NCI-H526 (cell line): ENCODE measurements at regions not wholly inside any gene's neighbourhood (a gene's known extent, or its start where the extent isn't known, plus 50 kb on each side); places are given as distances from the start of the nearest gene placed in this dataset.
"Not testable (repeated sequence)": the region's sequence is repeated elsewhere in the genome, so short reads cannot be mapped to it uniquely, and the experiment has no call there.

ENCODE experiments used
- DNase-seq, 2 experiments: peaks; one replicate each; lab custom pipeline; 2025; lab: John Stamatoyannopoulos, UW

- DNase-seq = no peak
Observed at GRCh38 chr22:22697377-22698117, 53.1 kb downstream of the GGTLC2 start.

- DNase-seq = no peak
Observed at GRCh38 chr22:22698263-22698750, 53.9 kb downstream of the GGTLC2 start.

GRCh38 chr22:22700631-22701030 is 56.2 kb downstream of the GGTLC2 start:
- no peak for DNase-seq

- not testable (repeated sequence) for DNase-seq
Observed at GRCh38 chr22:22701557-22701956, 57.1 kb downstream of the GGTLC2 start.

GRCh38 chr22:22702237-22703202 is 58.1 kb downstream of the GGTLC2 start:
- DNase-seq = peak in 1 of 2 experiments; percentile 22

- DNase-seq = no peak
Observed at GRCh38 chr22:22703203-22703570, 58.8 kb downstream of the GGTLC2 start.

- DNase-seq = no peak
Observed at GRCh38 chr22:22703715-22704114, 59.3 kb downstream of the GGTLC2 start.

GRCh38 chr22:22704156-22704946 is 59.9 kb downstream of the GGTLC2 start:
- no peak for DNase-seq

GRCh38 chr22:22705328-22706100 is 61.1 kb downstream of the GGTLC2 start:
- DNase-seq = no peak

- DNase-seq = no peak
Observed at GRCh38 chr22:22706253-22706915, 62.0 kb downstream of the GGTLC2 start.

- DNase-seq = peak in 1 of 2 experiments; percentile 30
Observed at GRCh38 chr22:22709719-22710445, 65.5 kb downstream of the GGTLC2 start.

- DNase-seq = peak in 1 of 2 experiments; percentile 29
Observed at GRCh38 chr22:22710719-22711531, 66.5 kb downstream of the GGTLC2 start.

GRCh38 chr22:22711532-22711913 is 67.1 kb downstream of the GGTLC2 start:
- no peak for DNase-seq

- peak in 1 of 2 experiments; percentile 49 for DNase-seq
Observed at GRCh38 chr22:22712092-22712658, 67.8 kb downstream of the GGTLC2 start.

- DNase-seq = no peak
Observed at GRCh38 chr22:22712666-22713365, 68.4 kb downstream of the GGTLC2 start.

GRCh38 chr22:22713416-22713815 is 69.0 kb downstream of the GGTLC2 start:
- no peak for DNase-seq

- no peak for DNase-seq
Observed at GRCh38 chr22:22714600-22715335, 70.4 kb downstream of the GGTLC2 start.
